HAP-1 (cell line): ENCODE measurements at regions not wholly inside any gene's neighbourhood (a gene's known extent, or its start where the extent isn't known, plus 50 kb on each side); places are given as distances from the start of the nearest gene placed in this dataset.
"Not testable (repeated sequence)": the region's sequence is repeated elsewhere in the genome, so short reads cannot be mapped to it uniquely, and the experiment has no call there.

Experiments
- DNase-seq, 2 experiments: peaks; one replicate each; pipeline ENCODE4 v3.0.0-alpha.2; 2016 to 2020; ENCODE audit warnings: low spot score in 2 of 2
- H3K27me3 ChIP-seq: fragments of 250-450 bp; sonication (Bioruptor Pico); 2 replicates; pipeline ENCODE4 v1.5.1; 2020; ENCODE audit warnings: low read depth, mild to moderate bottlenecking, moderate library complexity
- H3K36me3 ChIP-seq: fragments of 250-450 bp; sonication (Bioruptor Pico); replicated peaks from 2 replicates; pipeline ENCODE4 v1.5.1; 2020; ENCODE audit warnings: mild to moderate bottlenecking
- H3K4me1 ChIP-seq: fragments of 250-450 bp; sonication (Bioruptor Pico); 2 replicates; pipeline ENCODE4 v1.5.1; 2020; ENCODE audit warnings: mild to moderate bottlenecking
- H3K4me3 ChIP-seq: fragments of 250-450 bp; sonication (Bioruptor Pico); 2 replicates; pipeline ENCODE4 v1.5.1; 2020; ENCODE audit warnings: mild to moderate bottlenecking, moderate library complexity
- H3K9me3 ChIP-seq: fragments of 250-450 bp; sonication (Bioruptor Pico); 2 replicates; pipeline ENCODE4 v1.5.1; 2020; ENCODE audit warnings: mild to moderate bottlenecking, moderate library complexity
- in situ Hi-C: fragments of 300-500 bp; cut with MboI; formaldehyde crosslinking; loops from 3 replicates; pipeline ENCODE4 v1.14.3; 2020; ENCODE audit warnings: low sequenced_read_pairs, inconsistent platforms, mixed read lengths

- Histone ChIP-seq H3K36me3 (no peaks in the 10 kb centered on the region), H3K27me3 (no peaks in the 10 kb centered on the region), H3K4me3 (no peak overlapping the region), H3K9me3 (no peaks in the 10 kb centered on the region), H3K4me1 (no peaks in the 10 kb centered on the region)
- DNase-seq = no peak
- in situ Hi-C loops = no loop called here
Observed at GRCh38 chr16:64364016-64364415, 757.8 kb downstream of the CDH11 start.

GRCh38 chr16:64363039-64363438 is 758.8 kb downstream of the CDH11 start:
- H3K4me1 ChIP-seq = no peaks in the 10 kb centered on the region

DNA sequence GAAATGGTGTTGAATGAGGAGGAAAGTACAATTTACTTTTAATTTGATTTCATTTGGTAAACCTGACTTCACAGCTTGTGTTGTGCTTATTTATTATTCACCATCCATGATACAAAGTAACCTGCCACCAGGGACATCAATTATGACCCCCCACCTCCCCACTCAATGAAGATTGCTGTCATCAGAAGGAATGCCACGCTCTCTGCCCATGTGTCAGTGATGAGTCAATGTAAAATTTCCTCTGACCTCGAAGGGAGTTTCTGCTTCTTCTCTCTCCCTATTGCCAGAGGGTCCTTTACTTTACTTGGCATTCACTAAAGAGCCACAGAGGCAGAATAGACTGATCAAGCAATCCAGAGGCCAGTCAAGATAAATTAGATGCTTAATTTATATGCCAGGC is 759.7 kb downstream of the CDH11 start:
- Histone ChIP-seq H3K36me3 (no peaks in the 10 kb centered on the region), H3K9me3 (no peaks in the 10 kb centered on the region), H3K4me3 (no peak overlapping the region), H3K4me1 (no peaks in the 10 kb centered on the region), H3K27me3 (no peaks in the 10 kb centered on the region)
- in situ Hi-C loops = no loop called here
- no peak for DNase-seq

More at GRCh38 chr16:64363039-64363438, 758.8 kb downstream of the CDH11 start:
- in situ Hi-C loops = no loop called here
- no peak overlapping the region for H3K4me3 ChIP-seq
- DNase-seq = no peak
- no peaks in the 10 kb centered on the region for H3K36me3 ChIP-seq
- H3K9me3 ChIP-seq = no peaks in the 10 kb centered on the region
- H3K27me3 ChIP-seq = no peaks in the 10 kb centered on the region

DNA sequence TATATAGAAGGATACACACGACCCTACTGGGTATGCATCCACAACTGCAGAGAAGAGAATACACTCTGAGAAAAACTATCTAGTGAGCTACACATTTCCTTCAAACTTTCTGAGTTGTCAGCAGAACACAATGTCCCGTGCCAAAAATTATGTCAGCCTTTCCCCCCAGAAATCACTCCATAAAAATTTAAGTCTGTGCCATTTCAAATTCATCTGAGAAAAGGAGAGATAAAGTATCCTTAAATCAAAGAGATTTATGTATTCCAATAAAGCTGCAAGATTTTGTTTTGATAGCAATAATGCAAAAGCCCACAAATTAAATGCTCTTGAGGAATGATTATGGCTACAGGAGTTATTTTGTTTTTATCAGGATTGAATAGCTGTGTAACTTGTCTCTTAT is 760.1 kb downstream of the CDH11 start:
- Histone ChIP-seq H3K27me3 (no peaks in the 10 kb centered on the region), H3K9me3 (no peaks in the 10 kb centered on the region), H3K4me1 (no peaks in the 10 kb centered on the region), H3K36me3 (no peaks in the 10 kb centered on the region), H3K4me3 (no peak overlapping the region)
- no peak for DNase-seq
- in situ Hi-C loops = no loop called here

DNA sequence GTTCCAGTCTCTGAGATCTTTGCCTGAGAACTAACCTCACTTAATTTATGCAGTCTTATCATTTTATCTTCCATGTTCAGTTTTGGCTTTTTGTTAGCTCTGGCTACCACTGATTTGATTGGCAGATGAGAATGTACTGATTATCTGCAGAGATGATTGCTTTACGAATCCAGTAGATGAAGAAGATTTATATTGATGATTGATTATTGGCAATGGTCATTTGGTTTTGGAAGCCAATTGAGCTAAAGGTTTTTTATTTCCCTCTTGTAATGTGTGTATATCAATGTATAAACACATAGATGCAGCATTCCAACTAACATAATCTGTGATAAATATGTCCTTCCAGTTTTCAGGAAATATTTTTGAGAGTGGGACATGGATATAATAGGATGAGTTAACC is 763.6 kb downstream of the CDH11 start:
- Histone ChIP-seq H3K4me1 (no peaks in the 10 kb centered on the region), H3K9me3 (no peaks in the 10 kb centered on the region), H3K36me3 (no peaks in the 10 kb centered on the region), H3K4me3 (no peak overlapping the region), H3K27me3 (no peaks in the 10 kb centered on the region)
- in situ Hi-C loops = no loop called here
- DNase-seq = no peak

DNA sequence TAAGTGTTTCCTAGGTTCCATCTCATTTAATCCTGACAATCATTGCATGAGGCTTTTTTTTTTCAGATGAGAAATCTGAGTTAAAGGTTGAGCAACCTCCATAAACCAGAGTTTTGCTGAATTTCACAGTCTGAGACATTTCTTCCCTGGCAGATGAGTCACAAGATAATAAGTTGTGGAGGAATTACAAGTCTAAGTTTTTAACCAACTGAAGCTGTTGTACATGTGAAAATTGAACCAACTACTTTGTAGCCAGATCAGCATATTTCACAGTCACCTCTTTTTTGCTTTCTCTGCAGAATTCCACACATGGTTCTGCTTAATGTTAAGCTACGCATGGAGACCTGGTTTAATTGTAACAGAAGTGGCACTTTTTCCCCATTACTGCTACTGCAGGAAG is 765.6 kb downstream of the CDH11 start:
- Histone ChIP-seq H3K9me3 (no peaks in the 10 kb centered on the region), H3K4me3 (no peak overlapping the region), H3K36me3 (no peaks in the 10 kb centered on the region), H3K4me1 (no peaks in the 10 kb centered on the region), H3K27me3 (no peaks in the 10 kb centered on the region)
- no peak for DNase-seq
- in situ Hi-C loops = no loop called here

DNA sequence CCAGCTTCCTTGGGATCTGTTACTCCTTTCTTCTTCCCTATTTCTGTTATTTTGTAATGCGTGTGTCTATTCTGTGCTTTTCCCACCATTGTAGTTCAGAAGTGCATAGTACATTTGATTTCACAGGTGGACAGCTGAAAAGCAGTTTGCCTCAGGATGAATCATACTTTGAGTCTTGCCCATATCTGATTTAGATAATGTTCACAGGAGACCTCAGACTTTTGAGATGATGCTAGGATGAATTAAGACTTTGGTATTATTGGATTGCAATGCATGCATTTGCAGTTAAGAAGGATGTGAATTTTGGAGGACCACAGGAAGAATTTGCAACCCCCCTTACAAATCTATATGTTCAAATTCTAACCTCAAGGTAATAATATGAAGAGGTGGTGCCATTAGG is 769.6 kb downstream of the CDH11 start:
- Histone ChIP-seq H3K4me1 (no peaks in the 10 kb centered on the region), H3K36me3 (no peaks in the 10 kb centered on the region), H3K9me3 (no peaks in the 10 kb centered on the region), H3K4me3 (no peak overlapping the region), H3K27me3 (no peaks in the 10 kb centered on the region)
- DNase-seq = no peak
- in situ Hi-C loops = no loop called here

- no peaks in the 10 kb centered on the region for H3K9me3 ChIP-seq
- DNase-seq = no peak
- H3K4me3 ChIP-seq = no peak overlapping the region
- H3K36me3 ChIP-seq = no peaks in the 10 kb centered on the region
- H3K27me3 ChIP-seq = no peaks in the 10 kb centered on the region
- no peaks in the 10 kb centered on the region for H3K4me1 ChIP-seq
- in situ Hi-C loops = no loop called here
Observed at GRCh38 chr16:64351121-64351520, 770.7 kb downstream of the CDH11 start.

GRCh38 chr16:64346080-64346479 is 775.8 kb downstream of the CDH11 start:
- in situ Hi-C loops = no loop called here
- H3K27me3 ChIP-seq = no peaks in the 10 kb centered on the region
- no peak overlapping the region for H3K4me3 ChIP-seq
- no peaks in the 10 kb centered on the region for H3K36me3 ChIP-seq
- H3K9me3 ChIP-seq = no peaks in the 10 kb centered on the region
- no peaks in the 10 kb centered on the region for H3K4me1 ChIP-seq
- DNase-seq = no peak

DNA sequence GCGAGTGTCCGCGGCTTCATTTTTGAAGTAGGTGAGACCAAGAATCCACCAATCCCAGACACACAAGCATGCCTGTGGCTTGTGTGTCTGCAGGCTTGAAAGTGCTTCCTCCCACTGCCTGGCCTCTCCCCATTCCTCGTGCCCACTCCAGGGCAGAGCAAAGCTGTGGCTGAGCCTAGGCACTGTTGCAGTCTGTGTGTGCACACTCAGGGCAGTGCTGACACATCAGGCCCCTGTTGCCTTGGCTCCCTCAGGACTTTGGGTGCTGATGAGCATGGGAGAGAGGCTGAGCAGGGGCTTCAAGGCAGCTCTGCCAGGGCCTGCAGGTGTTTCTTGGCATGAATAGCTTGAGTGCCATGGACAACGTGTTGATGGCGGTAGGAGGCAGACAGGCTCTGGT is 776.7 kb downstream of the CDH11 start:
- H3K36me3 ChIP-seq = no peaks in the 10 kb centered on the region
- in situ Hi-C loops = no loop called here
- no peak overlapping the region for H3K4me3 ChIP-seq
- DNase-seq = no peak
- no peaks in the 10 kb centered on the region for H3K4me1 ChIP-seq
- no peaks in the 10 kb centered on the region for H3K27me3 ChIP-seq
- no peaks in the 10 kb centered on the region for H3K9me3 ChIP-seq

DNA sequence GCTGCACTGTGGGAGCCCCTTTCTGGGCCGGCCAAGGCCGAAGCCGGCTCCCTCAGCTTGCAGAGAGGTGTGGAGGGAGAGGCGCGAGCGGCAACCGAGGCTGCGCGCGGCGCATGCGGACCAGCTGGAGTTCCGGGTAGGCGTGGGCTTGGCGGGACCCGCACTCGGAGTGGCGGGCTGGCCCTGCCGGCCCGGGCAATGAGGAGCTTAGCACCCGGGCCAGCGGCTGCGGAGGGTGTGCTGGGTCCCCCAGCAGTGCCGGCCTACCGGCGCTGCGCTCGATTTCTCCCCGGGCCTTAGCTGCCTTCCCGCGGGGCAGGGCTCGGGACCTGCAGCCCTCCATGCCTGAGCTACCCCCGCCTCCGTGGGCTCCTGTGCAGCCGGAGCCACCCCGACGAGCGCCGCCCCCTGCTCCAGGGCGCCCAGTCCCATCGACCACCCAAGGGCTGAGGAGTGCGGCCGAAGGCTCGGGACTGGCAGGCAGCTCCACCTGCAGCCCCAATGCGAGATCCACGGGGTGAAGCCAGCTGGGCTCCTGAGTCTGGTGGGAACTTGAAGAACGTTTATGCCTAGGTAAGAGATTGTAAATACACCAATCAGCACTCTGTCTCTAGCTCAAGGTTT is 777.9 kb downstream of the CDH11 start:
- in situ Hi-C loops, H3K4me3 ChIP-seq, H3K36me3 ChIP-seq, DNase-seq, H3K4me1 ChIP-seq, H3K9me3 ChIP-seq, H3K27me3 ChIP-seq: not testable (repeated sequence)

- Histone ChIP-seq H3K4me3 (no peak overlapping the region), H3K27me3 (no peaks in the 10 kb centered on the region), H3K4me1 (no peaks in the 10 kb centered on the region), H3K36me3 (no peaks in the 10 kb centered on the region), H3K9me3 (no peaks in the 10 kb centered on the region; the same call in 1 of the 2 replicates)
- in situ Hi-C loops = no loop called here
- no peak for DNase-seq
Observed at GRCh38 chr16:64343061-64343819, 778.6 kb downstream of the CDH11 start.

GRCh38 chr16:64341336-64341735 is 780.5 kb downstream of the CDH11 start:
- in situ Hi-C loops, H3K36me3 ChIP-seq, DNase-seq, H3K9me3 ChIP-seq, H3K27me3 ChIP-seq, H3K4me3 ChIP-seq, H3K4me1 ChIP-seq: not testable (repeated sequence)

- in situ Hi-C loops = no loop called here
- Histone ChIP-seq H3K4me1 (no peaks in the 10 kb centered on the region), H3K9me3 (no peaks in the 10 kb centered on the region; the same call in 1 of the 2 replicates), H3K36me3 (no peaks in the 10 kb centered on the region), H3K27me3 (no peaks in the 10 kb centered on the region), H3K4me3 (no peak overlapping the region)
- DNase-seq = no peak
Observed at GRCh38 chr16:64339052-64339770, 782.7 kb downstream of the CDH11 start.
